Pancreas (tissue), 10 donors: ENCODE measurements at regions not wholly inside any gene's neighbourhood (a gene's known extent, or its start where the extent isn't known, plus 50 kb on each side); places are given as distances from the start of the nearest gene placed in this dataset.

Source experiments
- ATAC-seq, 4 donors: fragments of 200-7000 bp; cut with Tn5 transposase; one replicate each; pipeline versions ENCODE4 v1.8.0 to v1.9.1; 2020; ENCODE audit warnings: mild to moderate bottlenecking in 4 of 4, moderate library complexity in 4 of 4
- DNase-seq, 6 donors: peaks; one replicate each; pipeline ENCODE4 v3.0.0-alpha.2; 2020
- FAIRE-seq: peaks from 2 replicates; lab custom pipeline; 2012; peaks lifted over from hg19 to GRCh38; lab: Jason Lieb, UNC
- H3K27ac ChIP-seq, 4 donors: fragments of 200-600 bp; sonication (generic); 1 replicate in 3 of 4; 2 replicates in 1 of 4; pipeline versions ENCODE4 v1.5.0 to v1.8.0; 2020
- H3K27me3 ChIP-seq, 4 donors: fragments of 200-600 bp; one replicate each; pipeline ENCODE4 v1.8.0; 2021
- H3K36me3 ChIP-seq, 3 donors: fragments of 200-600 bp; sonication (generic) in 1 of 3; one replicate each; pipeline versions ENCODE4 v1.5.0 to v1.8.0; 2020 to 2021
- H3K4me1 ChIP-seq, 3 donors: fragments of 200-600 bp; one replicate each; pipeline ENCODE4 v1.8.0; 2021
- H3K4me3 ChIP-seq, 4 donors: fragments of 200-600 bp; sonication (generic) in 2 of 4; one replicate each; pipeline versions ENCODE4 v1.5.0 to v1.8.0; 2020 to 2021
- H3K9me3 ChIP-seq, 4 donors: fragments of 200-600 bp; one replicate each; pipeline ENCODE4 v1.8.0; 2021
- WGBS, 2 donors: extraction: QIAGEN DNeasy Blood & Tissue Kit; methylation state at CpG; one replicate each; pipeline ENCODE4 v1.1.7; 2013; 5-methylcytosine and 5-hydroxymethylcytosine counted together
- intact Hi-C, 3 donors: fragments of 100-400 bp; cut with DNase I; formaldehyde crosslinking; loops; one replicate each; pipeline versions ENCODE4 v1.11.1 to v1.14.2; 2022
- TF ChIP-seq, protein P1 (sequence below), 4 donors: fragments of 200-600 bp; sonication (generic) in 3 of 4; IDR thresholded peaks; one replicate each; pipeline versions ENCODE4 v1.5.0 to v1.8.0; 2021; ENCODE audit warnings: antibody characterized with exemption in 4 of 4
- donor health status: healthy with polysubstance abuse.
- donor health status: DM: no; HTN: no; CAD: no; lungs with moderate emphysema.
- donor health status: DM: no; HTN: no; CAD: no.
- donor health status: control.
- donor health status: control.
- donor health status: Bipolar disorder and iron deficiency.
- donor health status: DM: yes; HTN: yes; CAD: no.
- donor health status: DM: no; HTN: no; CAD: no.
- donor health status: DM: no; HTN: no; CAD: no.
- donor health status: DM: yes; HTN: yes; CAD: no.

- H3K9me3 ChIP-seq = no peaks in the 10 kb centered on the region
- WGBS, 2 donors = 82 to 87% methylated on average over 1 of the region's 1 CpG
- H3K4me3 ChIP-seq = no peak overlapping the region
- peaks cover 0 to 11% (median 0%) of the 10 kb centered on the region in 3 donors for H3K4me1 ChIP-seq
- TF ChIP-seq, protein P1, sequence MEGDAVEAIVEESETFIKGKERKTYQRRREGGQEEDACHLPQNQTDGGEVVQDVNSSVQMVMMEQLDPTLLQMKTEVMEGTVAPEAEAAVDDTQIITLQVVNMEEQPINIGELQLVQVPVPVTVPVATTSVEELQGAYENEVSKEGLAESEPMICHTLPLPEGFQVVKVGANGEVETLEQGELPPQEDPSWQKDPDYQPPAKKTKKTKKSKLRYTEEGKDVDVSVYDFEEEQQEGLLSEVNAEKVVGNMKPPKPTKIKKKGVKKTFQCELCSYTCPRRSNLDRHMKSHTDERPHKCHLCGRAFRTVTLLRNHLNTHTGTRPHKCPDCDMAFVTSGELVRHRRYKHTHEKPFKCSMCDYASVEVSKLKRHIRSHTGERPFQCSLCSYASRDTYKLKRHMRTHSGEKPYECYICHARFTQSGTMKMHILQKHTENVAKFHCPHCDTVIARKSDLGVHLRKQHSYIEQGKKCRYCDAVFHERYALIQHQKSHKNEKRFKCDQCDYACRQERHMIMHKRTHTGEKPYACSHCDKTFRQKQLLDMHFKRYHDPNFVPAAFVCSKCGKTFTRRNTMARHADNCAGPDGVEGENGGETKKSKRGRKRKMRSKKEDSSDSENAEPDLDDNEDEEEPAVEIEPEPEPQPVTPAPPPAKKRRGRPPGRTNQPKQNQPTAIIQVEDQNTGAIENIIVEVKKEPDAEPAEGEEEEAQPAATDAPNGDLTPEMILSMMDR (IDR thresholded peaks at IDR 0.05) = no peak
- no peak overlapping the region for H3K27ac ChIP-seq
- FAIRE-seq = no peak
- no peak for DNase-seq
- no peaks in the 10 kb centered on the region for H3K27me3 ChIP-seq
- H3K36me3 ChIP-seq = no peaks in the 10 kb centered on the region
- ATAC-seq = no peak
- intact Hi-C loops = no loop called here
Observed at GRCh38 chr12:88327276-88327675, 185.2 kb downstream of the TMTC3 start.

DNA sequence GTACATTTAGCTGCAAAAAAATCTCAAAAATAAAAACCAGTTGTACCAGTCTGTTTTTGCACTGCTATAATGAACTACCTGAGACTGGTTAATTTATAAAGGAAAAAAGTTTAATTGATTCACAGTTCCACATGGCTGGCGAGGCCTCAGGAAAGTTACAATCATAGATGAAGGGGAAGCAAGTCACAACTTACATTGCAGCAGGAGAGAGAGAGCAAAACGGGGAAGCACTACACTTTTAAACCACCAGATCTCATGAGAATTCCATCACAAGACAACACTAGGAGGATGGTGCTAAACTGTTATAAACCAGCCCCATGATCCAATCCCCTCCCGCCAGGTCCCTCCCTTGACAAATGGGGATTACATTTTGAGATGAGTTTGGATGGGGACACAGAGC is 186.0 kb downstream of the TMTC3 start:
- DNase-seq (no peak), FAIRE-seq (no peak), ATAC-seq (no peak)
- TF ChIP-seq, protein P1 (IDR thresholded peaks at IDR 0.05) = no peak
- Histone ChIP-seq H3K4me1 (peaks cover 0 to 11% (median 0%) of the 10 kb centered on the region in 3 donors), H3K27ac (no peak overlapping the region), H3K27me3 (no peaks in the 10 kb centered on the region), H3K4me3 (no peak overlapping the region), H3K9me3 (no peaks in the 10 kb centered on the region), H3K36me3 (no peaks in the 10 kb centered on the region)
- intact Hi-C loops = no loop called here
- WGBS, 2 donors = 72 to 79% methylated on average over 3 of the region's 3 CpGs

- H3K4me1 ChIP-seq = peaks cover 0 to 15% (median 0%) of the 10 kb centered on the region in 3 donors
- TF ChIP-seq, protein P1 (IDR thresholded peaks at IDR 0.05) = no peak
- H3K4me3 ChIP-seq = no peak overlapping the region
- no peak for ATAC-seq
- no peaks in the 10 kb centered on the region for H3K36me3 ChIP-seq
- no peak overlapping the region for H3K27ac ChIP-seq
- intact Hi-C loops = no loop called here
- no peaks in the 10 kb centered on the region for H3K9me3 ChIP-seq
- DNase-seq = no peak
- H3K27me3 ChIP-seq = no peaks in the 10 kb centered on the region
- no peak for FAIRE-seq
Observed at GRCh38 chr12:88329833-88330232, 187.7 kb downstream of the TMTC3 start.

DNA sequence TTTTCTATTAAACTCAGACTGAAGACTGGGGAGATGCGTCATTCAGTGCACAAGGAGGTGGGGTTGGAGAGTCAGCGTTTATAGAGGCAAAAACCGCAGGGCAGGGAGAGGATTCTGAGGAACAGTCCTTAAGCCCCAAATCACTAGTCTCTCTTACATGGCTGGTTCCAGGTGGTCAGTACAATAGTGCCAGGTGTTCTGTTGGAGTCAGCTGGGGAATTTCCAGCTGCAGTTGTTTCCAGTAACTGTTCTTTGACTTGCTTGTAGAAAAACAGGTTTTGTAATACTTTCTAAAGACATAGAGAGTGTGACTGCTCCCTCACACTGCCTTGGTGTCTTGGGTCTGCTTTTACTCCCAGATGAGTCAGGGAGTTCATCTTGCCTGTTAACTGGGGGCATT is 192.2 kb downstream of the TMTC3 start:
- peak in 2 of 6 donors; percentile 12 to 43 for DNase-seq
- peak overlapping the region in 2 of 4 donors; percentile 15 to 28 for H3K27ac ChIP-seq
- TF ChIP-seq, protein P1 (IDR thresholded peaks at IDR 0.05) = no peak
- H3K4me1 ChIP-seq = peaks cover 0 to 6% (median 0%) of the 10 kb centered on the region in 3 donors
- H3K27me3 ChIP-seq = no peaks in the 10 kb centered on the region
- H3K4me3 ChIP-seq = no peak overlapping the region
- peak in 3 of 4 donors; percentile 60 to 96 (median 94) for ATAC-seq
- 69 to 74% methylated on average over 3 of the region's 3 CpGs for WGBS, 2 donors
- no peaks in the 10 kb centered on the region for H3K36me3 ChIP-seq
- intact Hi-C loops = no loop called here
- H3K9me3 ChIP-seq = no peaks in the 10 kb centered on the region
- no peak for FAIRE-seq

DNA sequence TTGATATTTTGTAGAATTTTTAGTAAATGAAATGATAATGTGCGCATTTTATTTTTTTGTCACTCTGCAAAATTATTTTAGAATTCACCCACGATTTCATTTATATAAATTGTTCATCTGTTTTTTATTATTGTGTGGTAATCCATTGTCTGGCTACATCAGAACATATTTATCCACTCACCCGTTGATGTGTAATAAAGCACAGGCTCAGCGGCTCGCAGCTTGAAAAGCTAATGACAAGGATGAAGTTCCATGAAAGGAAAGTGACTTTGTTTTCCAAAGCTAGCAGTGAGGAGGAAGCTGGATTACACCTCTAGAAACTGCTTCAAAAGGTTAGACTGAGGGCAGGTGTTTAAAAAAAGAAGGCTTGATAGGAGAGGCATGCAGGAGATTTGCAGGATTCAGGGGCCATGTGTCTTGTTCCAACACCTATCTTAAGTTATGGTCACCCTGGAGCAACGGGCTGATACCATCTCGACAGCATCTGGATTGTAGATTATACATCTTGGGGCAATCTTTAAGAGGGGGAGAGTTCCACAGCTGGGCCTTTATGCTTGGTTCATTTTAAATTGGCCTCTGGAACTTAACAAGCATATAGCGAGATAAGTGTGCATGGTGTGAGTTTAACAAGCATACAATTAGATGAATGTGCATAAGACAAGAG is 194.1 kb downstream of the TMTC3 start:
- intact Hi-C loops = no loop called here
- ATAC-seq (no peak), DNase-seq (no peak), FAIRE-seq (no peak)
- H3K9me3 ChIP-seq = no peaks in the 10 kb centered on the region
- no peak overlapping the region for H3K4me3 ChIP-seq
- peaks cover 0 to 6% (median 0%) of the 10 kb centered on the region in 3 donors for H3K4me1 ChIP-seq
- no peaks in the 10 kb centered on the region for H3K36me3 ChIP-seq
- no peak overlapping the region for H3K27ac ChIP-seq
- TF ChIP-seq, protein P1 (IDR thresholded peaks at IDR 0.05) = no peak
- 76 to 79% methylated on average over 8 of the region's 8 CpGs for WGBS, 2 donors
- H3K27me3 ChIP-seq = no peaks in the 10 kb centered on the region
